NCI-H2107 (cell line): ENCODE measurements at regions not wholly inside any gene's neighbourhood (a gene's known extent, or its start where the extent isn't known, plus 50 kb on each side); places are given as distances from the start of the nearest gene placed in this dataset.
"Not testable (repeated sequence)": the region's sequence is repeated elsewhere in the genome, so short reads cannot be mapped to it uniquely, and the experiment has no call there.

Experiments used
- DNase-seq: peaks from one replicate; lab custom pipeline; 2025; lab: John Stamatoyannopoulos, UW

DNA sequence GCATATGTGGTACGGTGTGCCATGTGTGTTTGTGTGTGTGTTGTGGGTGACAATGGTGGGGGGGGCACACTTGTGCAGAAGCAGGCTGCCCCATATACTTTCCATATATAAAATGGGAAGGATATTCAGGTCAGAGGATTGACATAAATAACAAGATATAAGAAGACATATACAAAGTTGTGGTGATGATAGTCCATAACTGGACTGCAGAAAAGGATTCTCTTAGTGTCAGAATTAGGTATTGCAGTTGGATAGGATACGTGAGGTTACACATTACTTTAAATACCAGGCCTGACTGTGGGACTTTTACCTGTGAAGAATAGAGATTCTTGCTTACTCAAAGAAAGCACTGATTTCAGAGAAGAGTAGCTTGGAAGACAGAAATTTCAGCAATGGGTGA, 1260.3 kb downstream of the EPHA7 start:
- DNase-seq, result no peak

DNA sequence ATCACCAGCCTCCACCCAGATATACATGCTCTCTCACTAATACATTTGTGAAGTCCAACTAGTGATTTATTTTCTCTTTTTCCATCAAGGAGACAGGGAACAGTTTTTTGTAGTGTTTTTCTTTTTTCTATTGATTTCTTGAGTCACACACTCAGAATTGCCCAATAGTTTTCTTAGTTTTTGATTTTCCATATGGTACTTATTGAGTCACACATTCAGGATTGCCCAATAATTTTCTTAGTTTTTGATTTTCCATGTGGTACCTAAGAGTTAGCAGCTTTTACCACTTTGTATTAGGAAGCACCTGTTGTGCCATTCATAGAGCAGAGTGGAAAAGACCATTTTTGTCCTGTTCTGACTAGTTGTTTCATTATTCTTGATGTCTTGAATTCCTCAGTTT, 1268.8 kb downstream of the EPHA7 start:
- DNase-seq, result no peak

DNA sequence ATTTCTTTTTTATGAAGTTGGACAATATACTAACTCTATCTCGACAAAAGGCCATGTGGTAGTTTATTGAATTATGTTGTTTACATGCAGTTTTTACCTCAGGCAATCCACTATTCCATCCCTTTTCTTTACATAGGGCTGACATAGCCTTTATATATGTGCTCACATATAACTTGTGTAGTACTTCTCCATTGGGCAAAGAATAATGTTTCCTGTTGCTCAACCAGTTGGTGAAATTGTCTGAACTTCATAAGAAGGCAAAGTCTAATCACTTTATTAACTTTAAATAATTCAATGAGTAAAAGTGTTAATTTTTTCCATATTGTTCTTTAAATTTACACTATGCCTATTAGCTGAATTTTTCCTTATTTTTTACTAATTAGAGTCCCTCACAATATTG, 1272.1 kb downstream of the EPHA7 start:
- DNase-seq, result no peak

DNA sequence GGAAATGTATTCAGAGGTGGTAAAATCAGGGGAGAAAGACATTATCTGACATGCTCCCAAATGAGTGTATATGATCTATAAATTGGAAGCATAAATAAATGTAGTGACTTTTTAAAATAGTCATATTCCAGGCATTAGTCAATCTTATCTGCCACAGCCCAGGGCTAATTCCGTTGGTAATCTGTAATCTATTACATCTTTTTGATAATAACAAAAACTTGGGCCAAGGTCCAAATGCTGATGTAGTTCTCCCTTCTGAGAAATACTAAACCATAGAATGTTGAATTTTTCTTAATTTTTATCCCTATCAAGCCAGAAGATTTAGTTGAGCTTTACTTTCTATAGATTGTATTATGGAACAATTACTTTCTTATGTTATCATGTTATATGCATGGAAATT, 1279.8 kb downstream of the EPHA7 start:
- DNase-seq, result no peak

DNA sequence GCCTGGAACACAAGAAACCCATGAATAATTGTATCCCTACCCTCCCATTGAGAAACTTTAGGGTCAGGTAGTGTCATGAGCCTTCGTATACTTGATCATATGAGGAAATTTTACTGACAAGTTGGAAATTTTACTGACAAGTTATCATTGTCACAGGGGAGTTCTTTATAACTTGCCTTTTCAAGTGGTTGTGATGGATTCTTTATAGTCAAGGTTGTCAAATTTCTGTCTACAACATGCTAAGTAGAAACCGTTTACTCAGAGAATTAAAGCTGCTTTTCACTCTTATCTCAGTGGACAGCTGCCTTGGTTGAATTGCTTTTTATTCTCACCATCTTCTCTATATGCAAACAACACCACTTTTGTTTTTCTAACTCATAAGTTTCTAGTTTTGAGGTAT, 1286.4 kb downstream of the EPHA7 start:
- no peak for DNase-seq

DNA sequence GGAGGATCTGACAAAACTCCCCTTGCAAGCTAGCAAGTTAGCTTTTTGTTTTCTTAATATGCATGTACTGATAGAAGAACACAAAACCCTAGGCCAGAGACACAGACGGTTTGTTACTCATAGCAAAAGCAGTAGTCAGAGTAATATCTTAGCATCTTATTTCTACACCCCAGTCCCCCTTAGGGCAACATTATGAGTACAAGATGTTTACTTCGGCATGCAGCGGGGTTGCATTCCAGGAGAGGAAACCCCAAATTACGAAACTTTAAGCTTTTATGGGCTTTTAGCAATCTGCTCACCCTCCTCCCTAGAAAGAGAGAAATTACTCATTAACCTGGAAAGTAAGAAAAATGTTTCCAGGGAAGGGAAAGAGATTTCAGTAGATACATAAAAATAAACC, 1286.9 kb downstream of the EPHA7 start:
- no peak for DNase-seq

DNA sequence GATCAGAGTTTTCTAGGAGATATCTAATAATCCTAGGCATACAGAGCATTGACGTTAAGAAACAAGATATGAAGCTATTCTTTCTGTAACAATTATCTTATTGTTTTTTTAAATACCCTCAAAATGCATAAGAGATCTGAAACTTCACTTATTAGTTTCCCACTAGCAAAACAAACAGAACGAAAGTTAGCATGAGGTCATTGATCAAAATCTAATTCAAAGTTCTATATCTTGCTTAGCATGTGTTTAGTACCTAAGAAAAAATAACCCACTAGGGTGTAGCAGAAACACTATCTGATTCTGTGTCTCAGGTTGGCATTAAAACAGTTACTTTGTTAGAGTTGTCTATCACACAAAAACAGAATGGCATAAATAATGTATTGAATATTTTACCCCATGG, 1288.4 kb downstream of the EPHA7 start:
- no peak for DNase-seq

DNA sequence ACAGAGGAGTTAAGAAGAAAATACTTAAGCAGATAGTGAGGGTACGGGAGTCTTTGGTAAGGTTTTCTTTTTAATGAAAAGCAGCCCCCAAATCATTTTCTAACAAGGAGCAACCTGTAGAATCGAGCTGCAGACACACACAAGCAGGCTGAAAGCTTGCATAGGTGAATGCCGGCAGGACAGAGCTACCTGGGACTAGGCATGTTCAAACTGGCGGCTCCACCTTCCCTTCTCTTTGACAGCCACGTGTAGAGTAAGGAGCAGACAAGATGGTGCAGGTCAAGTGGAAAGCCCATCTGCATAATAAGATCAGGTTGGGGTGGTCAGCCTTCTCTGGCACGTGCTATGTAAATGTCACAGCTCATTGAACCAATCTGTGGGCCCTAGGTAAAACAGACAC, 1292.4 kb downstream of the EPHA7 start:
- no peak for DNase-seq

DNA sequence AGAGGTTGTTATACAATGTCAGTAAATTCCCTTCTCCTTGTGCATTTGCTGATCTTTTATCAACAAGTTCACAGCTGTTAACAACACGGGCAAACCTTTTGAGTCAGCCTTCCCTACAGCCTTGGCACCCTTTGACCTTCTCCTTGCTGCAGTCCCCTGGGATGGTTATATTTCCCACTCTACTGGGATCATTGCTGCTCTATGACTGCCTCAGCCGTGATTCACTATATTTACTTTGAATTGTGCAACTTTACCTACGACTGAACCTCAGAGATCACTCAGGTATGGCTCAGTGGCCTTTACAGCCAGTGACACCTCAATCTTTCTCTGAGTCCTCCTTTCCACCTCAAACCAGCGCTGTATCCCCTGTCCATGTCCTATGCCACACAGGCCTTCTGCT, 1293.3 kb downstream of the EPHA7 start:
- no peak for DNase-seq

DNA sequence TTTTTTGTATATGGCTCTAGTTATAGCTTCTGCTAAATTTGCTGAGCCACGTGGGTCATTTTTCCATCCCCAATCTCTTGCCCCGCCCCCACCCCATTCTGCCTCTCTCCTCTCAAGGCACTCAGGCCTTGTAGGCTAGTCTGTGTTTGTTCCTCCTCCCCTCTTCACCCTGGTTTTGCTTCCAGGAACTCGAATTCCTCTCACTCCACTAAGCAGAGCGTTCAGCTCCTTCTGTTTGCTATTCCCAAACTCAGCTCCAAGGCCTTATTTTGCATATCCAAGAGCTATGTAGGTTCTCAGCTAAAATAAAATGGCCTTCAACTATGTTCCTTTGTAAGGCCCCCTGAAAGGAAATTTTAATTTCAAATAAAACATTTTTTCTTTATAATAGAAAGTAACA, 1293.7 kb downstream of the EPHA7 start:
- no peak for DNase-seq

DNA sequence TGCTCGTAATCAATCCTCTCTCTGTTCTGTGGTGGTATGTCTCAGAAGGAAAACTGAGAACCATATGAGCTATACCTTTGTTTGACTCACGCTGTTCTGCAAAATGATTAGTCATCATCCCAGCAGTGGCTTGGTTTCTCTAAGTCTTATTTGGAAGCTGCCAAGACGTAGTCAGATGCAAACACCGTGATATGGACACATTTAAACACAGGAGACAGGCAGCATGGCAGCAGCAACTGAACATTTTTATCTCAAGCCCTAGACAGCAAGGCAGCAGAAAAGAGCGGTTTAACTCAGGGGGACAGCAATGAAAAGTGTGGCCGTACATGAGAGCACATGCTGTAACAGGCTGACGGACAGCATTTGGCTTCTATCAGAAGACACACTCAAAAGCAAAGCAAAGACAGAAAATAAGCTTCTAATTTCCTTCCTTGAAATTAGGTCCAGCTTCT, 1295.1 kb downstream of the EPHA7 start:
- DNase-seq, result no peak

DNA sequence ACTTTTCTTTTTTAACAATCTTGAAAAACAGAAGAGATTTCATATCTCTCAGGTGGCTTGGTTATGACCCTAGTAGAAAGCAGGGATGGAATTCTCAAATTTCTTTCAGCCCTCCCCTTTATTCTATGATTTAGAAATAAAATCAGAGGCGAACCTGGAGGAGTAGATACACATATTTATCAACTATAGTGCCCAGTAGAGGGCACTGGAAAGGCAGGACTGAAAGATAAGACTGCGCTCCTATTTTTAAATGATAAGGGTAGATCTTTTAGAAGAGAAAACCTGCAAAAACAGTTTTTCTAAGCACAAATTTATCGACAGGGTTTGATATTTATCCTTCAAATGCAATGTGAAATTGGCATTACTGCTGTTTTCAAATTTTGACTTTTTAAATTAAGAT, 1296.6 kb downstream of the EPHA7 start:
- DNase-seq, result no peak

DNA sequence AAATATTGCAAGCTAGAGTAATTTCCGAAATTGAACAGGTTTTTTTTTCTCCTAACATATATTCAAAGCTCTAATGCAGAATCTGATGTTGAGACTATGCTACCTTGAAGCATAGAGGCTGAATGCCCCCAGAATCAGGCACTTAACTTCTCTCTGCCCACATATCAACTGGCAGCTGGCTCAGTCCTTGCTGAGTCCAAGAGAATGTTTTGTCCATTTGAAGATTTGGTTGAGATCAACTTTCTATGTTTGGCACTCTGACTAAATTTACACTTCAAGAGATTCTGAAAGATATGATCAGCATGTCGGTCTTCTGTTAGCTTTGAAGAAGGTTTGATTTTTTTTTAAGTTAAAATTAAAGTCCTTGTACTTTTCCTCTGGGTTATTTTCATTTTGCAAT, 1298.1 kb downstream of the EPHA7 start:
- no peak for DNase-seq

DNA sequence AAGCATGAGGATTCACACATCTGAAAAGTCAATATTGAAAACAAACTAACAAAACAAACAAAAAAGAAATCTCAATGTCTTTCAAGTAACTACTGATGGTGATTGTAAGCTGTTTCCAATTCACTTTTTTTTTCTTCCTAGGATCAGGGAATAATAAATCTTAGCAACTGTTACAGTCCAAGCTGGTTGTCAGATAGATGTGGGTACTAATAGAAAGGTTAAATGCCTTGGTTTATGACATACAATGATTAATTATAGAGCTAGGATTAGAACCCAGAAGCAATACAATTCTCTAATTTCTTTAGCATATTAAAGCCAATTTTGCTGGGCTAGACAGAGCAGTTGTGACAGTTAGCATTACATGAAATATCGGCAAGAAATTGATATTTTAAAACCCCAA, 1301.6 kb downstream of the EPHA7 start:
- no peak for DNase-seq

DNA sequence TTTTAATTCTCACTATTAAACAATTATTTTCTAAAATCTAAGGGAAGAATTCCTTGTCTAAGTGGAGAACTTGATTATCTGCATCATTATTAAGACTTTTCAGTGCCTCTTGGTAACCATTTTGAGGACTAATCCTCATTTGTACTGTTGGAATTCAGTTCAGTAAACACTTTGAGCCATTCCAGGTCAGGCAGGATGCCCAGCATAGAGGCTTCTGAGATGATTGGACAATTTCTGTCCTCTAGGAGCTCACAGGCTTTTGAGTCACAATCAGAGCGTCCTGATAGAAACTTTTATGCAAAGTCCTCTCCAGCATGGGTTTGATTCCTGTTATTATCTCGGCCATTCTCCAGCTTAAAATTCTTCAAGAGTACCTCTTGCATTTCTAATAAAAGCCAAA, 1304.6 kb downstream of the EPHA7 start:
- no peak for DNase-seq

DNA sequence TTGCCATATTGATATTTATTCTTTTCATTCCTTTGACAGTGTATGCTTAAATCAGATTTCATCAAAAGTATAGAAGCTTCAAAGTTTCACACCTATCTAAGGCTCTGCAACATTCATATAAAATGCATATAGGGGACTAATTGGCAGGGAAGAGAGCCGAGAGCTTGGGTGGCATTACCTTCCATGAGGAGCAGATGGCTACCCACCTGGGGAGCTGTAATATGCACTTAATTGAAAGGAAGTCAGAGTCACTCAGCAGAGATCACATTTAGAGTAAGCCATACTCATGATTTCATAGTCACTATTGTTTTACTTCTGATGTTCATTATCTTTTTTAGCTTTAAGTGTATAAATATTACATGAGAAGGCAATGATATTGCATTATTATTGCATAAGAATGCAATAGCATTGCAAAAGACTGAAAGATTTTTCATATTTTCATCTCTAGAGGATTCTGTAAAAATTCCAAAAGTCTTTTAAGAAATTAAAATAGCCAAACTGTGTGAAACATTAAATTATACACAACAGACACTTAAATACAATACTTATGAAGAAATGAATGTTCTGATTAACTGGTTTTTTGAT, 1305.2 kb downstream of the EPHA7 start:
- no peak for DNase-seq

DNA sequence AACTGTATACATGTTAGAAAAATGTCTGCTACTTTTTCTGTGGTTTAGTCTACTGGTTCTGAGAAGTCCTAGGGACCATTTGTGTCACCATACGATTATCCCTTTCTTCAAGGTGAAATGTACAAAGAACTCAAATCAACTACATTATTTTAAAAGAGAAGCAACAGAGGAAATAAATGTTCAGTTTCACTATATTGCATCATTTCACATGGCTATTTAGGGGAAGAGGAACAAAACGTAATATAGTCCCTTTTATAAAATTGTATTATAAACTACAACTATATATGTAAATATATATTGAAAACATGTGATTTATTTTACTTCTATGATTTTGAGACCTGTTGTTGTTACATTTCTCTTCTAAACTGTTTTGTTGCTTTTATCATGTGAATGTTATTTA, 1308.0 kb downstream of the EPHA7 start:
- DNase-seq, result no peak

DNA sequence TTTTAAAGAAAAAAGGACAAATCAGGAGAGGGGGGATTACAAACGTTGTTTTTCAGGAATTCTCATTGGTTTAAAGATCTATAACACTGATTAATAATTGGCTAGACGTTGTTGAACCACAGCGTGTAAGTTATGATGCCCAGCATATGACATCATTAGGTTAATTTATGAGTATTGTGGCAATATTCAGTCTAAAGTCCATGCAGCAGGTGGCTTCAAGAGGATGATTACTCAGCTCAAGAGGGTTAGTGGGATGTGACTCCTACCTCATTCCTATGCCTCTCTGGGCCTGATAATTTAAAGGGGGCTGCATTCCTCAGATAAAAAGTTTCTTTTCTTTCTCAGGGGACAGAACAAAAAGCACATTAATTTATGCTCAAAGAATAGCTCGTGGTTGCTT, 1309.0 kb downstream of the EPHA7 start:
- no peak for DNase-seq

DNA sequence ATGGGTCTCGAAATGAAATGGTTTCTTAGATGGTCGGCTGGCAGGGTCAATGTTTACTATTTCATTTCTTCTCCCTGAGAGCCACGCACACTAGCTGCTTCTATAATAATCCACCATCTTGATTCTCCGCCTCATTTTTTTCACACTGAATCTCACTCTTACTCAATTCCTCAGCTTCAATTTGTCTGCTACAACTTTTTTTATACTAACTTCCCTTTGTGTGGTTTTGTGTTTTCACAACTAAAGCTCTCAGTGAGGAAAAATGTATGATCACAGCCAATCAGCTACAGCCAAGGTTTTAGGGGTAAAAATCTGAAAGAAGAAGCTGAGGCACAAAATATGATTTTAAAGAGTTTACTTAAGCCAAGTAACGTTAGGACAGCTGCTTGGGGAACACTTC, 1309.4 kb downstream of the EPHA7 start:
- DNase-seq, result no peak

DNA sequence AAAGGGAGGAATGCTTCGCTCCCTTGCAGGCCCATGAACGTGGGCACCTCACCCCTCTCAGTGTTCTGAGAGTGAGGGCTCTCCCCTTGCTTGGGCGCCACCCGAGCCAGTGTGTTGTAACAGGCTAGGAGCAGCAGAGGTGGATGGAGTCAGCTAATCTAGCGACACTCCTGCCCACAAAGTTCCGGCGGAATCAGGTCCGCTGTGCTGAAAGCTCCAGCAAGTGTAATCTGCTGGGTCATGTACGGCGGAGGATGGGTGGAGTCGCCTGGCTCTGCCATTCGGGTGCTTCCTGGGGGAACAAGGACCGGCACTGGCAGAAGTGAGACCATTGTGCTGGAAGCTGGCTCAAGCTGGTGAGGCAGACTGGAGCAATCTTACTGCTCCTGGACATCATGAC, 1310.1 kb downstream of the EPHA7 start:
- DNase-seq, result no peak

DNA sequence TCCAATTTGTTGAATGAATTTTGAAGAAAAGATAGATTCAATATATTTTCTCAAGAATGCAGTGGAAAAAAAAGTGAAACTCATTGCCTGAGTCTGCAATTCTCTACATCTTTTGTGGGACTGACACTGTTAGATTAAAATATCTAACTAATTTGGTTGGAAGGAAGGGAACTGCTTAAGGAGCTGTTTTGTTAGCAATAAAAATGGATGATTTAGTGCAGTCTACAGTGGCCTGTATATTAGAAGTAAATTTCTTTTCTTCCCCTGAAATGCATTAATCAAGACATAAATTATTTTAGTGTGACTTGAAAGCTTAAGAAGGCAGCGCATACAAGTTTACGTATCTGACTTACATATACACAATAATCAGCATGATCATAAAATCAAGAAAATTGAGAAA, 1332.6 kb downstream of the EPHA7 start:
- no peak for DNase-seq

DNA sequence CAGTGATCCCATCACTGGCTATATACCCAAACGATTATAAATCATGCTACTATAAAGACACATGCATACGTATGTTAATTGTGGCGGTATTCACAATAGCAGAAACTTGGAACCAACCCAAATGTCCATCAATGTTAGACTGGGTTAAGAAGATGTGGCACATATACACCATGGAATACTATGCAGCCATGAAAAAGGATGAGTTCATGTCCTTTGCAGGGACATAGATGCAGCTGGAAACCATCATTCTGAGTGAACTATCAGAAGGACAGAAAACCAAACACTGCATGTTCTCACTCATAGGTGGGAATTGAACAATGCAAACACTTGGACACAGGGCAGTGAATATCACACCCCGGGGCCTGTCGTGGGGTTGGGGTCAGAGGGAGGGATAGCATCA, 1335.4 kb downstream of the EPHA7 start:
- not testable (repeated sequence) for DNase-seq

DNA sequence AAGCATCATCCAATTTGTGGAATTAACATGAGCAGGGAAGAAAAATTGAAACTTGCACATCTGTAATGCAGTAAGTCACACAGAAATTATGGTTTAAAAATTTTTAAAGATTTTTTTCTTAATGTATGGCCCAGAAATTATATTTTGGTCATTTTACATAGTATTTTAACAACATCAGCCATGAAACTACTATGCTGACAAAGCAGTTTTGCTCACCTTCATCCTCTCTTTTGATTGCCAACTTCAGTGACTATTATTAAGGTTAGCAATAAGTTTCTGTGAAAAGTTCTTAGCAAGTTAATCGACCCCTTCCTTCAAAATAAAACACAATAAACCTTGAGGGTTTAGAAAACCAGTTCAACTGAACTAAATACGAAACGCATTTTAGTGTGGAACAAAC, 1347.0 kb downstream of the EPHA7 start:
- DNase-seq, result no peak

DNA sequence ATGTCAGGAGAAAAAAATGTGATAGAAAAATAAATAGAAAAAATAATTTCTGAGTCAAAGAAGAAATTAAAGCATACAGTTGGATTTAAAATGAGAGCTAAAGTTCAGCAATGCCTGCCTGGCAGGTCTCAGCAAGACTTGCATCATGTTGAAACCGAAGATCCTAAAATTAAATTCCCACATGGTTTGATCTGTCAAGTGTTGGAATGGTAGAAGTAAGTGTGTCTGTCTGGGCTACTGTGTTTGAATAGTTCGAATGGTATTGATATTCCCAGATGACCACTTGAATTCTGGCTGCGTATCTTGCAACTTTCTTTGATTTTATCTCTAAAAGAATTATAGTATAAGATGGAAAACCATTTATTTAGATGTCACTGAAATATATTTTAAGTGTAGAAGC, 1349.6 kb downstream of the EPHA7 start:
- DNase-seq, result no peak

DNA sequence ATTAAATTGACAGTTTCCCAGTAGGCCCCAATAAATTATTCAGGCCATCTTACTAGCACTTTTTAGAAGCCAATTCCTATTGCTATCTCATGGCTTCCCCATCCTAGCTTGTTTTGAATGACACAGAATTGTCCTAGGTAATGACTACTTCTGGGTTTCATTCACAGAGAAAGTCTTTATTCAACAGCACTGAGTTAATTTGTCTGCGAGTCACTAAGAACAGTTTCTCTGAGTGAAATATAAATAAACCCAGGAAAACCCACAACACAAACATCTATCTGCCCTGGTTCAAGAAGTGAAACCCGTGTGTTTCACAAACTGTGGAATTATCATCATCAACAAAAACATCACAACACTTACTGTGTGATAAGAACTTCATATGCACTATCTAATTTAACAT, 1366.8 kb downstream of the EPHA7 start:
- no peak for DNase-seq
